ENCODE measurements at regions not wholly inside any gene's neighbourhood (a gene's known extent, or its start where the extent isn't known, plus 50 kb on each side); places are given as distances from the start of the nearest gene placed in this dataset.

- no peak for DNase-seq (ENCODE audit: low read depth)
- no peak for TF ChIP-seq CTCF (IDR thresholded peaks at IDR 0.05; ENCODE audit: low read depth, low read length, missing control alignments)
- H3K4me3 ChIP-seq (ENCODE audit: low read depth, low read length) = no peak overlapping the region
- in situ Hi-C loops (cut with HindIII; ENCODE audit: low sequenced_read_pairs) = no loop called here
Observed at GRCh38 chr12:11573880-11574279, 75.6 kb upstream of the ETV6 start.

GRCh38 chr12:11576104-11576503 lies 73.4 kb upstream of the ETV6 start:
- DNase-seq (ENCODE audit: low read depth) = peak; percentile 15
- no peak for TF ChIP-seq CTCF (IDR thresholded peaks at IDR 0.05; ENCODE audit: low read depth, low read length, missing control alignments)
- no peak overlapping the region for H3K4me3 ChIP-seq (ENCODE audit: low read depth, low read length)
- in situ Hi-C loops (cut with HindIII; ENCODE audit: low sequenced_read_pairs) = loop anchor here (25.0 kb wide), 1 partner anchor 461 kb away; no protein-coding TSS in a partner anchor

GRCh38 chr12:11577658-11578260 lies 71.7 kb upstream of the ETV6 start:
- in situ Hi-C loops (cut with HindIII; ENCODE audit: low sequenced_read_pairs) = loop anchor here (25.0 kb wide), 1 partner anchor 460 kb away; no protein-coding TSS in a partner anchor
- DNase-seq (ENCODE audit: low read depth) = no peak

GRCh38 chr12:11578461-11578993 lies 70.9 kb upstream of the ETV6 start:
- in situ Hi-C loops (cut with HindIII; ENCODE audit: low sequenced_read_pairs) = loop anchor here (25.0 kb wide), 1 partner anchor 459 kb away; no protein-coding TSS in a partner anchor
- DNase-seq (ENCODE audit: low read depth) = no peak
- H3K4me3 ChIP-seq (ENCODE audit: low read depth, low read length) = no peak overlapping the region
- no peak for TF ChIP-seq CTCF (IDR thresholded peaks at IDR 0.05; ENCODE audit: low read depth, low read length, missing control alignments)

More at GRCh38 chr12:11577658-11578260, 71.7 kb upstream of the ETV6 start:
- no peak for TF ChIP-seq CTCF (IDR thresholded peaks at IDR 0.05; ENCODE audit: low read depth, low read length, missing control alignments)
- H3K4me3 ChIP-seq (ENCODE audit: low read depth, low read length) = no peak overlapping the region

- DNase-seq (ENCODE audit: low read depth) = peak; percentile 66
- H3K4me3 ChIP-seq (ENCODE audit: low read depth, low read length) = no peak overlapping the region
- TF ChIP-seq CTCF (IDR thresholded peaks at IDR 0.05; ENCODE audit: low read depth, low read length, missing control alignments) = no peak
- in situ Hi-C loops (cut with HindIII; ENCODE audit: low sequenced_read_pairs) = loop anchor here (25.0 kb wide), 1 partner anchor 457 kb away; no protein-coding TSS in a partner anchor
Observed at GRCh38 chr12:11580125-11580751, 69.2 kb upstream of the ETV6 start.

- in situ Hi-C loops (cut with HindIII; ENCODE audit: low sequenced_read_pairs) = loop anchor here (25.0 kb wide), 1 partner anchor 456 kb away; no protein-coding TSS in a partner anchor
Observed at GRCh38 chr12:11581179-11581755, 68.2 kb upstream of the ETV6 start.

More at GRCh38 chr12:11581179-11581755, 68.2 kb upstream of the ETV6 start:
- peak; percentile 19 for TF ChIP-seq CTCF (IDR thresholded peaks at IDR 0.05; ENCODE audit: low read depth, low read length, missing control alignments)
- no peak overlapping the region for H3K4me3 ChIP-seq (ENCODE audit: low read depth, low read length)
- peak; percentile 77 for DNase-seq (ENCODE audit: low read depth)
